H1 (cell line): ENCODE measurements at regions not wholly inside any gene's neighbourhood (a gene's known extent, or its start where the extent isn't known, plus 50 kb on each side); places are given as distances from the start of the nearest gene placed in this dataset.

Source experiments
- CTCF ChIA-PET: fragments of 300-600 bp; sonication (Branson Sonifier 250); formaldehyde crosslinking; loops from one replicate; lab custom pipeline; 2021; ENCODE audit not compliant: partially characterized antibody; lab: Charles Lee
- POLR2A ChIA-PET: fragments of 300-600 bp; sonication (Branson Sonifier 250); formaldehyde crosslinking; loops from one replicate; lab custom pipeline; 2021; ENCODE audit warnings: inconsistent platforms; ENCODE audit not compliant: partially characterized antibody; lab: Charles Lee
- DNase-seq, 2 experiments: peaks; one replicate each; pipeline versions ENCODE4 v3.0.0 to v3.0.0-alpha.2; 2010 to 2022; ENCODE audit warnings: low spot score in 2 of 2, low read depth in 1 of 2, mixed read lengths in 1 of 2
- FAIRE-seq: peaks from 2 replicates; lab custom pipeline; 2011; peaks lifted over from hg19 to GRCh38; lab: Jason Lieb, UNC
- H2AFZ ChIP-seq: 2 replicates; pipeline ENCODE4 v1.8.1; 2012; ENCODE audit warnings: low read length, inconsistent platforms
- H2AK5ac ChIP-seq: 2 replicates; pipeline ENCODE4 v1.6.1; 2013; ENCODE audit warnings: low read depth, low read length
- H2BK120ac ChIP-seq: replicated peaks from 2 replicates; pipeline ENCODE3; 2013; ENCODE audit warnings: low read depth, low read length, inconsistent platforms
- H2BK12ac ChIP-seq: 2 replicates; pipeline ENCODE4 v1.6.1; 2013; ENCODE audit warnings: low read depth, low read length
- H2BK15ac ChIP-seq: 2 replicates; pipeline ENCODE4 v1.6.1; 2013; ENCODE audit warnings: low read length
- H2BK20ac ChIP-seq: 2 replicates; pipeline ENCODE4 v1.6.1; 2013; ENCODE audit warnings: low read length
- H2BK5ac ChIP-seq: 2 replicates; pipeline ENCODE4 v1.6.1; 2013; ENCODE audit warnings: low read depth, low read length
- H3K14ac ChIP-seq: 2 replicates; pipeline ENCODE4 v1.6.1; 2013; ENCODE audit warnings: inconsistent platforms; ENCODE audit not compliant: insufficient read length
- H3K18ac ChIP-seq: 2 replicates; pipeline ENCODE4 v1.6.1; 2013; ENCODE audit warnings: low read length; ENCODE audit errors: extremely low read depth
- H3K23ac ChIP-seq: 2 replicates; pipeline ENCODE4 v1.6.1; 2013; ENCODE audit warnings: inconsistent platforms; ENCODE audit not compliant: insufficient read length
- H3K23me2 ChIP-seq: 2 replicates; pipeline ENCODE4 v1.6.1; 2013; ENCODE audit warnings: low read depth, low read length
- H3K27ac ChIP-seq: 2 replicates; pipeline ENCODE4 v1.6.1; 2011; ENCODE audit warnings: low read depth, low read length, inconsistent platforms
- H3K27me3 ChIP-seq, 4 experiments: replicated peaks in 1 of 4; 1 replicate in 1 of 4; 2 replicates in 3 of 4; pipeline versions ENCODE4 v1.6.1 to v1.8.1; 2011 to 2013; ENCODE audit warnings: low read length in 3 of 4, mild to moderate bottlenecking in 3 of 4, inconsistent platforms in 2 of 4, mixed read lengths in 2 of 4, moderate library complexity in 1 of 4; ENCODE audit not compliant: control insufficient read depth in 3 of 4, insufficient read depth in 3 of 4; ENCODE audit errors: extremely low read depth in 1 of 4
- H3K36me3 ChIP-seq, 4 experiments: 2 replicates each; pipeline versions ENCODE4 v1.6.1 to v1.8.1; 2011 to 2013; ENCODE audit warnings: mild to moderate bottlenecking in 4 of 4, low read length in 3 of 4, moderate library complexity in 2 of 4, control low read depth in 1 of 4, inconsistent platforms in 1 of 4; ENCODE audit not compliant: insufficient read depth in 4 of 4, control insufficient read depth in 2 of 4
- H3K4ac ChIP-seq: replicated peaks from 2 replicates; pipeline ENCODE3; 2013; ENCODE audit warnings: low read length, low read depth, mixed read lengths, inconsistent platforms; ENCODE audit not compliant: insufficient read length
- H3K4me1 ChIP-seq, 4 experiments: replicated peaks in 1 of 4; 1 replicate in 1 of 4; 2 replicates in 3 of 4; pipeline versions ENCODE4 v1.6.1 to v1.8.1; 2011 to 2013; ENCODE audit warnings: low read length in 3 of 4, inconsistent platforms in 2 of 4, mixed read lengths in 1 of 4; ENCODE audit not compliant: insufficient read depth in 4 of 4, control insufficient read depth in 3 of 4
- H3K4me2 ChIP-seq, 2 experiments: 2 replicates each; pipeline versions ENCODE4 v1.6.1 to v1.8.1; 2011 to 2013; ENCODE audit warnings: low read depth in 2 of 2, low read length in 2 of 2, control low read depth in 1 of 2, inconsistent platforms in 1 of 2, mild to moderate bottlenecking in 1 of 2; ENCODE audit not compliant: insufficient read depth in 1 of 2
- H3K4me3 ChIP-seq, 4 experiments: fragments of 200-600, 300-600 bp in 1 of 4; sonication (generic), shearing (Covaris generic), sonication (Bioruptor Twin) in 1 of 4; 2 replicates each; pipeline versions ENCODE4 v1.5.1 to v1.8.1; 2011 to 2016; ENCODE audit warnings: low read length in 4 of 4, low read depth in 3 of 4, control low read depth in 2 of 4, inconsistent platforms in 2 of 4, mild to moderate bottlenecking in 2 of 4, mixed read lengths in 1 of 4, moderate library complexity in 1 of 4; ENCODE audit not compliant: insufficient read depth in 2 of 4; ENCODE audit errors: extremely low read depth in 1 of 4
- H3K56ac ChIP-seq: replicated peaks from 2 replicates; pipeline ENCODE3; 2013; ENCODE audit warnings: low read depth, mild to moderate bottlenecking, mixed read lengths, low read length, inconsistent platforms; ENCODE audit not compliant: insufficient read length
- H3K79me1 ChIP-seq: 2 replicates; pipeline ENCODE4 v1.6.1; 2013; ENCODE audit warnings: low read depth, low read length, control low read depth
- H3K79me2 ChIP-seq, 2 experiments: 2 replicates each; pipeline versions ENCODE4 v1.6.1 to v1.8.1; 2012 to 2013; ENCODE audit warnings: low read length in 2 of 2, mild to moderate bottlenecking in 2 of 2, inconsistent platforms in 1 of 2; ENCODE audit not compliant: insufficient read depth in 2 of 2, control insufficient read depth in 1 of 2
- H3K9ac ChIP-seq, 4 experiments: replicated peaks in 1 of 4; 1 replicate in 1 of 4; 2 replicates in 3 of 4; pipeline versions ENCODE4 v1.6.1 to v1.8.1; 2011 to 2013; ENCODE audit warnings: low read depth in 3 of 4, low read length in 3 of 4, control low read depth in 2 of 4, mild to moderate bottlenecking in 2 of 4, moderate library complexity in 2 of 4, inconsistent platforms in 1 of 4; ENCODE audit errors: extremely low read depth in 1 of 4
- H3K9me3 ChIP-seq, 2 experiments: 2 replicates each; pipeline versions ENCODE4 v1.6.1 to v1.8.1; 2012 to 2013; ENCODE audit warnings: mild to moderate bottlenecking in 2 of 2, moderate library complexity in 2 of 2, control low read depth in 1 of 2, inconsistent platforms in 1 of 2, low read depth in 1 of 2, low read length in 1 of 2, mixed read lengths in 1 of 2; ENCODE audit not compliant: insufficient read depth in 2 of 2
- H4K20me1 ChIP-seq, 2 experiments: replicated peaks in 1 of 2; 2 replicates each; pipeline versions ENCODE3 to v1.8.1; 2011 to 2013; ENCODE audit warnings: inconsistent platforms in 2 of 2, low read length in 2 of 2, mild to moderate bottlenecking in 1 of 2; ENCODE audit not compliant: insufficient read depth in 2 of 2, control insufficient read depth in 1 of 2
- H4K5ac ChIP-seq: 2 replicates; pipeline ENCODE4 v1.6.1; 2013; ENCODE audit warnings: low read length, low read depth, mixed read lengths, inconsistent platforms; ENCODE audit not compliant: insufficient read length
- H4K8ac ChIP-seq: 2 replicates; pipeline ENCODE4 v1.8.0; 2013; ENCODE audit warnings: mild to moderate bottlenecking, moderate library complexity, low read length, inconsistent platforms; ENCODE audit not compliant: insufficient read depth; ENCODE audit errors: extremely low read depth
- H4K91ac ChIP-seq: replicated peaks from 2 replicates; pipeline ENCODE3; 2013; ENCODE audit warnings: low read length, mixed read lengths, inconsistent platforms; ENCODE audit not compliant: insufficient read length
- CHD1 ChIP-seq: IDR thresholded peaks from 2 replicates; pipeline ENCODE4 v1.6.1; 2012; ENCODE audit warnings: low read depth, low read length, improper control_type of control experiment
- POLR2A ChIP-seq, 2 experiments: IDR thresholded peaks; 1 replicate in 1 of 2; 2 replicates in 1 of 2; pipeline ENCODE4 v1.6.1; 2011; ENCODE audit warnings: low read depth in 2 of 2, low read length in 2 of 2, mild to moderate bottlenecking in 2 of 2; ENCODE audit errors: control extremely low read depth in 1 of 2
- TAF7 ChIP-seq: optimal IDR thresholded peaks from 2 replicates; pipeline ENCODE3; 2011; ENCODE audit warnings: low read depth, mild to moderate bottlenecking, inconsistent platforms, low read length, moderate library complexity, borderline replicate concordance
- whole genome bisulfite sequencing, 2 experiments: shearing (Covaris generic) in 1 of 2; methylation state at CpG; one replicate each; pipeline versions ENCODE4 v1.1.6 to v1.1.7; 2013 to 2015; ENCODE audit warnings: low lambda C conversion rate in 2 of 2, mixed read lengths in 2 of 2, inconsistent platforms in 1 of 2, low coverage in 1 of 2, missing lambda C conversion rate in 1 of 2; ENCODE audit not compliant: insufficient replicate concordance in 2 of 2, insufficient coverage in 1 of 2, insufficient read length in 1 of 2; ENCODE audit errors: extremely low coverage in 1 of 2, missing lambda C conversion rate in 1 of 2; 5-methylcytosine and 5-hydroxymethylcytosine counted together

DNA sequence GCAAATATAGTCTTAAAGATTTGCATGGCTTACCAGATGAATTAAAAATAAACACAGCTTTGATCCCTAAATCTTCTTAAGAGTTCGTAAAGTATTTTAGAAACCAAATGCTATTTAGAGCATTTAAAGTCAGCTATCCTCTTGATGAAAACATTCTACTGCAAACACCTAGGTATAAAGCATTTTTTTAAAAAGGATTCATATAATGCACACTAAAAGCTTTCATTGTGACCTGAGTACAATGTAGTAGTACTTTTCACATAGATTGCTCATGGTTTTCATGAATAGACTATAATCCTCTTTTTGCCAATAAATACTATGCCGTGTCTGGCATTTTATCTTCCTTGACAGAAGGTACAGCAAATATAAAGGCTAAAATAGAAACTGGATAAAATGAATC is 805.1 kb upstream of the INTU start:
- Histone ChIP-seq H3K23ac (no peak overlapping the region), H4K8ac (no peak overlapping the region), H3K27ac (no peak overlapping the region), H3K27me3 (no peaks in the 10 kb centered on the region), H2AK5ac (no peak overlapping the region), H3K79me1 (no peaks in the 10 kb centered on the region), H2BK120ac (no peak overlapping the region), H3K79me2 (no peaks in the 10 kb centered on the region), H3K23me2 (no peaks in the 10 kb centered on the region), H2BK15ac (no peak overlapping the region), H2BK5ac (no peak overlapping the region), H4K20me1 (no peaks in the 10 kb centered on the region), H2BK12ac (no peak overlapping the region), H2BK20ac (no peak overlapping the region), H3K18ac (no peak overlapping the region), H3K9me3 (no peaks in the 10 kb centered on the region), H4K91ac (no peak overlapping the region), H3K14ac (no peak overlapping the region), H2AFZ (no peak overlapping the region), H3K4me1 (no peaks in the 10 kb centered on the region), H3K4ac (no peak overlapping the region), H3K56ac (no peak overlapping the region), H3K4me3 (no peak overlapping the region), H3K9ac (no peak overlapping the region), H4K5ac (no peak overlapping the region), H3K4me2 (no peak overlapping the region), H3K36me3 (no peaks in the 10 kb centered on the region)
- ChIA-PET POLR2A (no interaction called here), CTCF (interaction anchor here (0.7 kb wide), 1 partner anchor 15 kb away, joined by 3 read pairs; no protein-coding TSS in a partner anchor)
- 93% methylated on average over 2 of the region's 2 CpGs; no CpG with 5 or more reads in 1 of the 2 experiments for WGBS, 2 experiments
- no peak for TF ChIP-seq TAF7
- TF ChIP-seq CHD1: no peak
- no peak for TF ChIP-seq POLR2A (IDR thresholded peaks at IDR 0.05; ENCODE audit: control extremely low read depth in 1 of 2, low read depth in 2 of 2, low read length in 2 of 2)
- no peak for FAIRE-seq
- no peak for DNase-seq
